GM21367 (cell line): ENCODE measurements at regions not wholly inside any gene's neighbourhood (a gene's known extent, or its start where the extent isn't known, plus 50 kb on each side); places are given as distances from the start of the nearest gene placed in this dataset.

Source experiments
- ATAC-seq: cut with Tn5 transposase; IDR thresholded peaks from one replicate; pipeline ENCODE4 v1.9.1; 2021; ENCODE audit not compliant: unreplicated experiment

DNA sequence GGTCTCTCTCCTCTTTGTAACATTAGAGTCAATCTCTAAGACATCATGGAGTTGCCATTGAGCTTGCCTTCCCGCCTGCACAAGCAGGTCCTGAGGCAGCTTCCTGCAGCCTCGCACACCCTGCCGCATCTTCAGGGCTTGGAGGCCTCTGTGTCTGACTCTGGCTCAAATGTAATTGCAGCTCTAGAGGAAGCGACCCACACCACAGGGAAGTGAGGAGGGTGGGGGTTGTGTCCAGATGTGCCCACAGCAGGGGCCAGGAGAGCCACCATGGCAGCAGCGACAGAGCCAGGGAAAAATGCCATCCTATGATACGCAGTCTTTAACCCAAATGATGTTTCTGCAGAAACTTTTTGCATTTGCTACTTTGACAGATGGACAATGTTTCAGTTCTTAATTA is 216.0 kb upstream of the ZNF32 start:
- ATAC-seq: no peak

DNA sequence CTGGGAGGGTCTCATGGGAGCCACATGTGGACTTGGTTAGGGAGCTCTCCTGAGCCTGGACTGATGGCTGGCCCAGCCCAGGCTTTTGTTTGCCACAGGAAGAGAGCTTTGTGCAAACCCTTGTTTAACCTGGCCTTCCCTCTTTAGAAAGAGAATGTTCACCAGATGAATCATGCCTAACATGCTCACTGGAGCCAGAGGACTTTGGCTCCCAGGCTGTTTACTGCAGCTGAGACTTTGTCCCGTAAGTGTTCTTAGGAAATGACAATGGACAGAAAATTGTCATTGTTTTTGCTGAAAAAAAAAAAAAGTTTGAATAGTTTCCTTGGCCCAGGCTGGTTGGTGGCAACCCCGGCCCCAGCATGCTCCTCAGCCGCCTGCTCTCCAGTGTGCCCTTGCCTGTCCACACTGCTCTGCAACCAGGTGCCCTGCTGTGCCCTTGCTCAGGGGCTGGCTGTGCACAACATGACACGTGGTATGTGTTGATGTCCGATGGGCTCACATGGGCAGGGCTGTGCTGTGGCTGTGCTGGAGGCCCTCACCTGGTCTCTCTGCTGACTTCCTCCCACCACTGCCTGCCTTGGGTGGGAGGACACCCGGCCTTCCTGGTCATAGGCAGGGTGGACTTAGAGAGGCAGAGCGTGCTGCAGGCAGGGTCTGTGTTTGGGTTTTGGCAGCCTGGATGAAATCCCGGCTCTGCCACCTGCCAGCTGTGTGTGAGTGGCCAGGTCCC is 215.3 kb upstream of the ZNF32 start:
- ATAC-seq: no peak

- no peak for ATAC-seq
These were observed 214.6 kb upstream of the ZNF32 start for GRCh38 chr10:43863270-43863669.

DNA sequence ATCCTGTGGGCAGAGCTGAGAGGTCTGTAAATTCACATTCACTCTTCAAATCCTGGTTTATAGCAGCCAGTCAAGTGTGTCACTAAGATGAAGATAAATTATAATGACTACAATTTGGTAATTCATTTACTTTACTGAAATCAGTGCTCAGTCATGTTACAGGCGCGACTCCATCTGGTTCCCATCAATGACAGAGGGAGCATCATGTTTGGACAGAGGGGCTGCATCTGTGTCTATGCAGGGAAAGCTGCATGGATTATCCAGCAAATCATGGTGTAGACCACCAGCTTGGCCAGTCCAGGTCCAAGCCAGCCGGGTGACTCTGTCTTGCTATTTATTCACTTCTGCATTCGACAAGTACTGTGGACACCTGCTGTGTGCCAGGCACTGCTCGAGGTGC is 214.1 kb upstream of the ZNF32 start:
- ATAC-seq: no peak

- no peak for ATAC-seq
These were observed 213.5 kb upstream of the ZNF32 start for GRCh38 chr10:43861966-43862751.

- no peak for ATAC-seq
These were observed 210.4 kb upstream of the ZNF32 start for GRCh38 chr10:43859016-43859525.

DNA sequence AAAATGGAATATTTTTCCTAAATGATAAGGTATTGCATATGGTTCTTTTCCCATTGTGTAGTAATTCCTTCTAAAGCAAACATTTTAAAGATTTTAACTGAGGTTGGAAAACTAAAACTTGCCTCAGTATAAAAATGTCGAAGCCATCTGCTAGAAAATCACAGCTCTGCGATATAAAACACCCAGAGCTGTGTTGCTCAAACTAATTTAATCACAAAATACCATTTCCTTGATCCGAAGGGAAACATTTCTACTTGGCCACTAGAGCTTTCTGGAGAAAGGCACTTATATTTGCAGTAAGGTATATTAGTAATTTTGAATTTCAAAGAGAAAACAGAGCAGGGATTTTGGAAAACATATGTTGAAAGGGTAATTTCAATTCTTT is 209.2 kb upstream of the ZNF32 start:
- ATAC-seq: no peak

DNA sequence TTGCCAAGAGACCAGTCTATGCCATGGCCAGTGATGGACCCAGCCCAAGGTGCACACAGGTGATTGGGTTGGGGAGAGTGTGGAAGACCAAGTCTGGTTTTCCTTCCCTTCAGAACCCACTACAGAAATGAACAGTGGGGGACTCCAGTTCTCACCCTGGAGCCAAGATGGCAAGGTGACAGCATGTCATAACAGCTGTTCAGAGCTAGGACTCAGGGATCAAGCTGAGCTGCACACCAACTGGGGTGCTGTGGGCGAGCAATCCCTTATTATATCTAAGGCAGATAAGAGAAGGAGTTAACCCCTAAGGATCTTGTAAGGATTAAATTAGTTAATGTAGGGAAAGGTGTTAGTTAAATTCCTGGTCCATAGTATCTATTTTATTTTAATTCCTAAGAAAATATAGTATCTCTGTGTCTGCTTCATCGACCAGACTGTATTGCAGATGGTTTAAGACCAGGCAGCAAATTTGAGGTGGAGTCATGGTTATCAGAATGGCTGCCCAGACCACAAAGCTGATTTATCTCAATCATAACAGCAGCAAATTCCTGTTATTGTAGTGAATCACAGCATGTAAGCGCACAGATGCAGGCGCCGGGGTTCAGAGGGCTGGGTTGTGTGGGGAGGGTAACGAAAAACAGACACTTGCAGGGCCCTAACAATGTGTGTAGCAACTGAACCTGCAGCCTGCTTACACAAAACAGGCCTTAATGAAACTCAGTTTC is 208.7 kb upstream of the ZNF32 start:
- ATAC-seq: no peak

GRCh38 chr10:43856299-43856698 is 207.6 kb upstream of the ZNF32 start:
- ATAC-seq: no peak

DNA sequence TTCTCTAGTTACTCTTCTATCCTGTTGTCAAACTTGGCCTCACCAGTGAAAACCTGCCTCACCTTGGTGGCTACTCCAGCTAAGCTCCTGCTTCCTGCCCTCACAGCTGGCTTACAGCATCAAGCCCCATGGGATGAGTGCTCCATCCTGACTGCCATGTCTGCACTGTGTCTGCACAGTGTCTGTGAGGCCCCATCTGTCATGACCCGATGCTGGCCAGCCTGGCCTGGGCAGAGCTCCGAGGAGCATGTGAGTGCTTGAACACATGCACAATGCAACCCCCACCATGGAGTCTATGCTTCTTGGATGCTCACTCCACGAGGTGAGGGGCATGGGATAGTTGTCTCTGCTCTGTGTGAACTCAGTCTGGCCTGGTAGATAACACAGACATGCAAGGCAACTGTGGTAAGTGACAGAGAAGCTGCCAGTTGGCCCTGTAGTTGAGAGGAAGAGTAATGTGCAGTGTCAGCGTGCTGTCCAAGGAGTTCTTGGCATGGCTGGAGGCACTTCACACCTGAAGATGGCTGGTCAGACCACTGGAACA is 207.1 kb upstream of the ZNF32 start:
- ATAC-seq: no peak

- ATAC-seq: no peak
These were observed 205.3 kb upstream of the ZNF32 start for GRCh38 chr10:43854007-43854406.

DNA sequence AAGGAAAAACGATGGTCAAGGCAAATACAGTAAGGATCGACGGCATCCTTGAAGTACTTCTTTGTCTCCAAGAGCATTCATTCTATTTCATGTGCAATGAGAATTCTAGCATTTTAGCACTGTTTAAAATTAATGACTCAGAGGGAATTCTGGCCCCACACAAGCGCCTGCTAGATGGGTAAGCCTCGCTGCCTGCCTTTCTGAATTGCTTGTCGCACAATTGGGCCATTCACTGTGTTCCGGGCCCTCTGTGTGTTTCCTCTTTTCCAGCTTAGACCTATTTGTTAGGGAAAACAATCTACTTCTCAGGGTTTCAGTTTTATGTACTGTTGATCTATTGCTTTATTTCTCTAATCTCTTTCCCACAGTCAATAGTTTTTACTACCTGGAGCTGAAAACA is 204.7 kb upstream of the ZNF32 start:
- no peak for ATAC-seq

- no peak for ATAC-seq
These were observed 204.0 kb upstream of the ZNF32 start for GRCh38 chr10:43852644-43853214.

DNA sequence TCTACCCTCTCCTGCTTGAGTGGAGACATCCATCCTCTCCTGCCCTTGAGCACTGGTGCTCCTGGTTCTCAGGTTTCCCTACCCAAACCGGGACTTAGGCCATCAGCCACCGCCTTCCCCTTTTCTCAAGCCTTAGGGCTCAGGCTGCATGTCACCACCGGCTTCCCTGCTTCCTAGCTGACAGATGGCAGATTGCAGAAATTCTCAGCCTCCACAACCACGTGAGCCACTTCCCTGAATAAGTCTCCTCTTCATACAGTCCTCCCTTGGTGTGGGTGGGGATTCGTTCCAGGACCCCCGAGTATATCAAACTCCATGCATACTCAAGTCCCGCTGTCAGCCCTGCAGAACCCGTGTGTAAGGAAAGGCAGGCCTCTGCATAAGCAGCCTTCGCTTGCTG is 203.5 kb upstream of the ZNF32 start:
- no peak for ATAC-seq

DNA sequence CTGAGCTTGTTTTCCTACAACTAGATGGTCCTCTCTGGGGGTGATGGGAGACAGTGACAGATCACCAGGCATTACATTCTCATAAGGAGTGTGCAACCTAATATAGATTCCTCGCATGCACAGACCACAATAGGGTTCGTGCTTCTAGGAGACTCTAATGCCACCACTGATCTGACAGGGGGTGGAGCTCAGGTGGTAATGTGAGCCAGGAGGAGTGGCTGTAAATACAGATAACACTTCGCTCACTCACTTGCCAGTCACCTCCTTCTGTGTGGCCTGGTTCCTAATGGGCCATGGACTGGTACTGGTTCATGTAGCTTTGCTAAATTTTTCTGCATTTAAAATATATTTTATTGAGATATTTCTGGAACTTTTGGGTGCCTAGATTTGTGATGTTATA is 202.3 kb upstream of the ZNF32 start:
- no peak for ATAC-seq

DNA sequence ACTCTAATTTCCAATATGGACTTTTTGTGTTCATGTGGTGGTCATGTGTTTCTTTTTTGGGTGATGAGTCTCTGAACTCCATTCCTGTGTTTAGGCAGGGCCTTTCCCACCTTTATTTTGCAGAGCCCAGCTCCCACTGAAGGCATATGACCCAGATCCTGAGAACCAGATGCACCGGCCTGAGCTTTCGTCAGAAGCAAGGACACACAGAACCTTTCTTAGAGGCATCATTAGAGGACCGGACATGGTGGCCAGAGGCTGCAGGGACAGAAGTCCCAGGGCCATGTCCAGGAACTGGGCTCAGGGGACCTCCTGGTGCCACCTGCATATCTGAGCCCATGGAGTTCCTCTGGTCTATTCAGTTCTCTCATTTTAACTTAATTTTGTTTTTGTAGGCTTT is 200.9 kb upstream of the ZNF32 start:
- ATAC-seq: no peak

DNA sequence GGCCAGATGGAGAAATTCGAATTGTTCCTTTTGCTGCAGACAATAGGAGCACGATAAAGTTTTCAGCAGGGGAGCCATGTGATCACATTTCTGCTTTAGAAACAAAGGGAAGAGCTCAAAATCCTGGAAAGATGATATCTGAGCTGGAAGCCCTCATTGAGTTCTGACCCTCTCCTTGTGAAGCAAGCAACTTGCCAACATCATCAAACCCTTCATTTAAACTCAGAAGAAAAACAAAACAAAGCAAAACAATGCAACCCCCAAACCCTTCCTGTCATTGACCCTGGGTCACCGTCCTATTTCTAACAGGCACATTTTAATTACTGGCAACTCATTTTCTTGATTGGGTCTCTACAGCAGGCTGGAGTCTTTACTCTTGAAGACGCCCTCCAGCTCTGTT is 198.3 kb upstream of the ZNF32 start:
- no peak for ATAC-seq

- no peak for ATAC-seq
These were observed 197.6 kb upstream of the ZNF32 start for GRCh38 chr10:43846187-43846680.

DNA sequence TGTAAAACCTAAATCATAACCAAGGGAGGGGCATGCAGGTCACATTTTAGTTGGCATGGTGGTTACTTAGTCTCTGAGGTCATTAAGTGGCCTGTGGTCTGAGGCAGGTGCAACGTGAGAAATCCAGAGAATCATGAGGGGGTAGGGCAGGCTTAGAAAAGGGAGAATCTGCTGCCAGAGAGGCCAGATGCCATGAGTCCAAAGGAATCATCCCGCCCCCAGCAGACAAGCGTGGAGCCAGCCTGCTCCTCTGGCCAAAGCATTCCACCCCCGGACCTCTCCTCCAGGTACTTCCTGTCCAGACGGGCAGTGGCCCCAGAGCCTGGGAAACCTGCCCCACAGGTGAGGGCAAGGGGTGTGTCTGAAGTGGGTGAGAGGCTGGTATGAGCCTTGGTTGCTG is 196.4 kb upstream of the ZNF32 start:
- ATAC-seq: no peak

DNA sequence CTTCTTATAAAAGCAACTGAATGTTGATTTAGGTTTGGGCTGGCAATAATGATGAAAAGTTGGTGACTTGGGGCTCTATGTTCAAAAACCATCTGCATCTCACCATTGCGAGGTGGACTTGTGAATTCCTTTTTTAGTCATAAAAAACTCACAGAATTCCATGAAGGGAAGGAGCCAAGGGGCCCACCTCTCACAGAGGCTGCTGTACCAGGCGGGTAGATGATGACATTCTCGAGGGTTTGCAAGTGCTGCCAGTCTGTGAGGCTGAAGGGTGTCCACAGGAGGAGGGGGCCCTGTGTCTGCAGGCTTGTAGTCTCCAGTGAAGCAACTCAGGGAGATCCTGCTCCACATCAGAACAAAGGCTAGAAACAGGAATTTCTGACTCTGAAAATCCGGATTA is 195.5 kb upstream of the ZNF32 start:
- ATAC-seq: no peak
